IPS-NIHi7 (cell line): ENCODE measurements at regions not wholly inside any gene's neighbourhood (a gene's known extent, or its start where the extent isn't known, plus 50 kb on each side); places are given as distances from the start of the nearest gene placed in this dataset.

Experiments used
- DNase-seq: peaks from one replicate; pipeline ENCODE4 v3.0.0; 2012; ENCODE audit warnings: mixed read lengths; ENCODE audit errors: extremely low spot score

- DNase-seq, result no peak
These were observed 70.1 kb upstream of the STARD4 start for GRCh38 chr5:111582451-111582850.

- no peak for DNase-seq
These were observed 68.6 kb upstream of the STARD4 start for GRCh38 chr5:111580956-111581355.

GRCh38 chr5:111574311-111574710 lies 62.0 kb upstream of the STARD4 start:
- DNase-seq, result no peak

DNA sequence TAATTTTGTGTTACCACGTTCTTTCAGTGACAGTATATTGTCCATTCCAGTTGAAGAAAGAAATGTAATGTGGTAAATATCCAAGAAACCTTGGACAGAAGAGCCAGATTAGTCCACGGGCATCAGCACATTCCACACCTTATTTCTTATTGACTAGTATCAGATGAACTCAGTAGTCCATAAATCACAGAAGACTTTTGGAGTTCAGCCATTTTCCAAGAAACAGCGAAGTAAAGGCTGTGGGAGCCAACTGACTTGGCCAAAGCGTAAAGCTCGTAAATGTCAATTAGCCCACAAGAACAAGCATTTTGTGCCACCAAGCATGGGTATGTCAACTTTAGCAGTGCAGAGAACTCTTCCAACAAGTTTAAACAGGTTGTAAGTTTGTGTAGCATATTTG lies 60.2 kb upstream of the STARD4 start:
- DNase-seq, result no peak

- DNase-seq, result no peak
These were observed 50.9 kb upstream of the STARD4 start for GRCh38 chr5:111563031-111563822.

DNA sequence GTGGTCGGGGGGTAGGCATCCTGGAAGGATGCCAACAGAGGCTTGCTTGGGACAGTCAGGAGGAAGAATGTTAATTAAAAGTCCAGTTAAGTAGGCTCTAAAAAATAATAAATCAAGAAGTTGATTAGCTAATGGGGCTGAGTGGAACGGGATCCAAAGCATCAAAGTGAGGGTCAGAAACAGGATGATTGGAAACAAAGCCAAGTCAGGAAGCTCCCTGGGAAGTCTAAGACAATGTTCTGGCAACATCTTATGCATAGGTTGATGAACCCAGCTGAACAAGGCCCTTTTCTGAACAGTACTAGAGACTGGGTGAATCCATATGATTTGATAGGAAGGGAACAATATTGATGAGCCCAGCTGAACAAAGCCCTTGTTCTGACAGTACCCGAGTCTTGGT lies 50.2 kb upstream of the STARD4 start:
- no peak for DNase-seq
